ENCODE measurements at regions not wholly inside any gene's neighbourhood (a gene's known extent, or its start where the extent isn't known, plus 50 kb on each side); places are given as distances from the start of the nearest gene placed in this dataset.

DNA sequence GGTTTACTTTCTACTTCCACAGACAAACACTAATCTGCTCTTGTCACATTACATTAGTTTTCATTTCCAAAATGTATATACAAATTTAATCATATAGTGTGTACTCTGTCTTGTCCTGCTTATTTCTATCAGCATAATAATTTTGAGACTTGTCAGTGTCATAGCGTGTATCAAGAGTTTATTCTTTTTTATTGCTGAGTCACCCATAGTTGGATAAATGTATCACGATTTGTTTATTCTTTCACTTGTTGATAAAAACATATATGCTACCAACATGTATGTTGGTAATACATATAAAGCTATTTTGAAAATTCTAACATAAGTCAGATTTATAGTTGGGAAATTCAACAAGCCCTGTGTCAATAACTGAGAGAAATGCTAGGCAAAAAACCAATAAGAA, 261.2 kb downstream of the TRAM1L1 start:
- Histone ChIP-seq H3K4me3 (ENCODE audit: insufficient read depth, low read depth, low read length) (no peak overlapping the region), H3K79me1 (ENCODE audit: low read depth in 1 of 2, low read length in 2 of 2) (no peaks in the 10 kb centered on the region), H3K4me1 (ENCODE audit: control insufficient read depth, insufficient read depth, low read length) (no peaks in the 10 kb centered on the region)

More for the DNA sequence above, 261.2 kb downstream of the TRAM1L1 start:
- in situ Hi-C loops (cut with MboI; ENCODE audit: low sequenced_read_pairs) (no loop called here), dilution Hi-C loops (cut with HindIII; ENCODE audit: low sequenced_read_pairs, unreplicated experiment) (no loop called here), intact Hi-C loops (cut with micrococcal nuclease) (no loop called here)
- ChIA-PET POLR2A (ENCODE audit: unreplicated experiment) (no interaction called here), CTCF (no interaction called here)
- no peak overlapping the region for H2BK15ac ChIP-seq (ENCODE audit: low read depth, low read length)
- no peak overlapping the region for H3K4ac ChIP-seq (ENCODE audit: low read depth, low read length)
- H4K91ac ChIP-seq (ENCODE audit: insufficient read depth, low read depth, low read length) = no peak overlapping the region
- no peak overlapping the region for H2BK20ac ChIP-seq (ENCODE audit: low read depth, low read length)
- H3K9me1 ChIP-seq (ENCODE audit: insufficient read depth, low read length) = no peaks in the 10 kb centered on the region
- no peak overlapping the region for H4K8ac ChIP-seq (ENCODE audit: low read depth in 2 of 2, low read length in 2 of 2)
- ATAC-seq (ENCODE audit: low read depth) (no peak), DNase-seq (no peak)
- no peaks in the 10 kb centered on the region for H4K20me1 ChIP-seq (ENCODE audit: insufficient read depth, low read length)
- H4K5ac ChIP-seq (ENCODE audit: low read depth, low read length) = no peak overlapping the region
- BruUV-seq (replicated peaks) = no TSS peak
- no peaks in the 10 kb centered on the region for H3K36me3 ChIP-seq (ENCODE audit: control insufficient read depth, insufficient read depth, low read length)
- H2BK120ac ChIP-seq (ENCODE audit: low read depth, low read length) = no peak overlapping the region
- peak; percentile 85 for TF ChIP-seq NFE2L2 (IDR thresholded peaks at IDR 0.05; ENCODE audit: low read depth, low read length)
- no peak for TF ChIP-seq CHD1 (IDR thresholded peaks at IDR 0.05; ENCODE audit: low read depth, low read length)
- no CpG with 5 or more reads among the region's 2 CpGs for WGBS, 2 experiments (ENCODE audit: extremely low coverage in 2 of 2, insufficient read length in 1 of 2)
- H2AK9ac ChIP-seq (replicated peaks; ENCODE audit: low read depth, low read length, poor library complexity) = no peak overlapping the region
- H3K27me3 ChIP-seq (ENCODE audit: control insufficient read depth, insufficient read depth, low read length) = no peaks in the 10 kb centered on the region
- H3K9me3 ChIP-seq (ENCODE audit: control insufficient read depth, insufficient read depth, low read length) = peaks cover 4% of the 10 kb centered on the region; the same call in 1 of the 2 replicates
- H2AK5ac ChIP-seq (ENCODE audit: low read depth, low read length) = no peak overlapping the region
- no peak overlapping the region for H2BK5ac ChIP-seq (ENCODE audit: low read depth, low read length, poor library complexity, severe bottlenecking)
- H3K23ac ChIP-seq (ENCODE audit: low read depth, low read length) = no peak overlapping the region
- no peak overlapping the region for H3K27ac ChIP-seq (ENCODE audit: insufficient read depth, low read length)
- no peak overlapping the region for H3K14ac ChIP-seq (replicated peaks; ENCODE audit: low read depth, low read length)
- H3K56ac ChIP-seq (ENCODE audit: extremely low read depth, insufficient read depth, low read length) = no peak overlapping the region
- H3K18ac ChIP-seq (ENCODE audit: low read depth, low read length) = no peak overlapping the region
- no peak overlapping the region for H3K9ac ChIP-seq (ENCODE audit: low read depth, low read length)
- H3K4me2 ChIP-seq (ENCODE audit: low read depth, low read length) = no peak overlapping the region
- no peak overlapping the region for H2AFZ ChIP-seq (replicated peaks; ENCODE audit: low read length, poor library complexity)

Measured in IMR-90 (cell line).